GOT3 (cell line): ENCODE measurements at regions not wholly inside any gene's neighbourhood (a gene's known extent, or its start where the extent isn't known, plus 50 kb on each side); places are given as distances from the start of the nearest gene placed in this dataset.

Source experiments
- DNase-seq: peaks from one replicate; lab custom pipeline; 2025; ENCODE audit warnings: mixed read lengths; lab: John Stamatoyannopoulos, UW

GRCh38 chr18:78849458-78849857 lies 130.2 kb upstream of the SALL3 start:
- no peak for DNase-seq

- DNase-seq = no peak
Measured at GRCh38 chr18:78853341-78853740, 126.3 kb upstream of the SALL3 start.

GRCh38 chr18:78855188-78855587 lies 124.4 kb upstream of the SALL3 start:
- no peak for DNase-seq

- DNase-seq = no peak
Measured at GRCh38 chr18:78856569-78857313, 122.9 kb upstream of the SALL3 start.

- DNase-seq = no peak
Measured at GRCh38 chr18:78857314-78858150, 122.1 kb upstream of the SALL3 start.

- DNase-seq = no peak
Measured at GRCh38 chr18:78859686-78860085, 119.9 kb upstream of the SALL3 start.

- DNase-seq = no peak
Measured at GRCh38 chr18:78860117-78860516, 119.5 kb upstream of the SALL3 start.

- DNase-seq = no peak
Measured at GRCh38 chr18:78861116-78861515, 118.5 kb upstream of the SALL3 start.

- no peak for DNase-seq
Measured at GRCh38 chr18:78861706-78862105, 117.9 kb upstream of the SALL3 start.

GRCh38 chr18:78862395-78862794 lies 117.2 kb upstream of the SALL3 start:
- DNase-seq = no peak

- no peak for DNase-seq
Measured at GRCh38 chr18:78865056-78865598, 114.5 kb upstream of the SALL3 start.

- no peak for DNase-seq
Measured at GRCh38 chr18:78865771-78866310, 113.8 kb upstream of the SALL3 start.

- no peak for DNase-seq
Measured at GRCh38 chr18:78867131-78867530, 112.5 kb upstream of the SALL3 start.

GRCh38 chr18:78868330-78869316 lies 111.0 kb upstream of the SALL3 start:
- no peak for DNase-seq

- no peak for DNase-seq
Measured at GRCh38 chr18:78871618-78872017, 108.0 kb upstream of the SALL3 start.

- no peak for DNase-seq
Measured at GRCh38 chr18:78873926-78874500, 105.6 kb upstream of the SALL3 start.

GRCh38 chr18:78875016-78875777 lies 104.4 kb upstream of the SALL3 start:
- no peak for DNase-seq

GRCh38 chr18:78875778-78876650 lies 103.6 kb upstream of the SALL3 start:
- no peak for DNase-seq

- no peak for DNase-seq
Measured at GRCh38 chr18:78876868-78877267, 102.8 kb upstream of the SALL3 start.
